HG03095 (cell line): ENCODE measurements at regions not wholly inside any gene's neighbourhood (a gene's known extent, or its start where the extent isn't known, plus 50 kb on each side); places are given as distances from the start of the nearest gene placed in this dataset.

Experiments
- ATAC-seq: cut with Tn5 transposase; IDR thresholded peaks from one replicate; pipeline ENCODE4 v1.9.1; 2021; ENCODE audit warnings: moderate library complexity; ENCODE audit not compliant: unreplicated experiment

DNA sequence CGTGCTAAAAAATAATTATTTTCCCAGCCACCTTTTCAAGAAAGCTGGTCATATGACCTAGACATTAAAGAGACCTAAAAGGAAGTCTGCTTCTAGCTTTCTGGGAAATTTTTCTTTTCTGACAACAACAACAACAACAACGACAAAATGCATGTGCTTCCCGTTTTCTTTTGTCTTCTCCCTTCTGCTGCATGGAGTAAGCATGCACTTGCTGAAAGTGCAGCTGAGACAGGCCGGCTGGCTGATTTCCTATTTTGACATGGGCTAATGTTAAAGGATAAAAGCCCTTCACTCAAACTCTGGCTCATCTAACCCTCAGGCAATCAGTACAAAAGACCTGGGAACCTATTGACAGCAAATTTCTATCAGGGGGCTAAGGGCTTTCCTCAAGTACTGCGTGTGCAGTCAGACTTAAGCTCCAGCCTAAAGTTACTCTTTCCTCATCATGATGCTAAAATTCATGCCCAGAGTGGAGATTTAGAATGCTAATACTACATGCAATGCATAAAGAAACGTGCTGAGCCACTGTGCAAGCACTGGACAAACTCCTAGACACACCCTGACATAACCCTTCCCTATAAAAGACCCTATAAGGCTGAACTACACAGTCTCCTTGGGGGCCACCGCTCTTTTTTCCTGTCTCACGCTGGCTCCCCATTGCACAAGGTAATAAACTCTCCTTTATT, 811.1 kb downstream of the UQCRFS1 start:
- no peak for ATAC-seq

DNA sequence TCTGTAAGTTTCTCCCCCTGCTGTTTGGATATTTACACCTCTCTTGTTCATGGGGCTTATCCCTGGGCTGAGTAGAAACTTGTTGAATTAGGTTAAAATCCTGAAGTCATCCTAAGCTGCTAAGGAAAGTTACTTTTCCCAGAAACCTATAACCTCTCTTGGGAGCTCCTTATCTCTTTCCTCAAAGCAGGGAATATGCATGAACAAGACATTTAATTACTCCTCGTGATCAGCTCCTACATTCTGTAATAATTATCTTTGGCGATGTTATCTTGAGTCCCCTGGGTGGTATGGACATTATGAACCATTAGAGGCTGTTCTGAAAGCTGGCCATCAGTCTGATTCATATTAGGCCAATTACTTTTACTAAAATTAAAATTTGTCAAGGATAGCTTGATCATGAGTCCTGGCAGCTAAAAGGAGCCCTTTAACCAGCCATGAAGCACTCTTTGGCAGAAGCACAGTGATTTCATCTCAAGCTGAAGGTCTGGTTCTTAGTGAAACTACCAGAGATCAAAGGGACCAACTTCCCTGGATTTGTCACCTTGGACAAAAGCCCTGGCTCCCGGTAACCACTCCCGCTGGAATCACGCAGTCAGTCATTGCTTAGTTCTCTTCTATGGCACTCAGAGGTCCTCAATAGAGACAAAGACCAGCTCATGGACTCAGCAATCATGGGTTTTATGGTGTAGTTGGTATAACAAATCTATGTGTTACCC, 811.8 kb downstream of the UQCRFS1 start:
- ATAC-seq = no peak

DNA sequence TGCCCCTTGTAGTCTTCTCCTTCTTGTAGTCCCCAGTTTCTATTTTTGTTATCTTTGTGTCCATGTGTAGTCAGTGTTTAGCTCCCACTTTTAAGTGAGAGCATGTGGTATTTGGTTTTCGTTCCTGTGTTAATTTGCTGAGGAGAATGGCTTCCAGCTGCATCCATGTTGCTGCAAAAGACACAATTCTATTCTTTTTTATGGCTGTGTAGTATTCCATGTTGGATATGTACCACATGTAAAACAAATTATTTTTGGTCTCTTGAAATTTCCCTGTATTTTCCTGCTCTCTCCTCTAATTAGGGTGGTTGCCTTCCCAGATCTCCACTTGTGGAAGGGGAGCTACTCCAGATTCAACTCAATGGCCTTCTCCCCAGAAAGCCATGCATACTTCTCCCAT, 813.8 kb downstream of the UQCRFS1 start:
- no peak for ATAC-seq

DNA sequence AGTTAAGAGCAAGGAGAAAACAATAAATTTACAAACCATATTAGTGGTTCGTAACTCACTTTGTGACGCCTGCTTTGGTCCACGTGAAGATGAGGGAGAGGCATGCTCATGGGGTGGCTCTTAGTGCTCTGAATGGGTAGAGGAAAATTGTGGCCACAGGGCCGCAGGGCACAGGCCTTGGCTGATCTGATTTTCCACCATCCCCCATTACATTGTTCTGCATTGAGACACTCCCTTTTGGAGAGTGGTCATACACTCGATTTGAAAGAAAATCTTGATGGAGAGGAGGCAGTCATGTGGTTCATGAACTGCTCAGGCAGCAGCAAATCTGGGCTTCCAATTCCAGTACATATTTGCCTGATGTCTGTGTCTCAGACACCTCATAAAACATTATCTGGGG, 815.2 kb downstream of the UQCRFS1 start:
- no peak for ATAC-seq

DNA sequence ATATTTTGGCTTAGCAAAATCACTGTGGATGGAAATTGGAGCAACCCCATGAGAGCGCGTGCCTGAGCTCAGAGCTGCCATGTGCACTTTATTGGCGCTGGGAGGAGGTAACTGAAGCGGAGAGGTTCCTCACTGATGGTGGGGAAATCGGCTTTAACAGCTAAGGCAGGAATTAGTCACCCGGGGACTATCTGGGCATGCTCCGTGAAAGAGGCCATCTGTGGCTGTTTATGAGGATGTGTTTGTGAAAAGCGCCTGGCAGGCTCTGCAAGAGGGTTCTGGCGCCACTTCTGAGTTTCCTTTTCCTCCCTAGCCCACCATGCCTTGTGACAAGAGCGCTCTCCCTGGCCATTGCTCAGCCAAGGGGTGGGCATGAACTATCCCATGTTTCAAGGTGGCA, 815.6 kb downstream of the UQCRFS1 start:
- no peak for ATAC-seq

DNA sequence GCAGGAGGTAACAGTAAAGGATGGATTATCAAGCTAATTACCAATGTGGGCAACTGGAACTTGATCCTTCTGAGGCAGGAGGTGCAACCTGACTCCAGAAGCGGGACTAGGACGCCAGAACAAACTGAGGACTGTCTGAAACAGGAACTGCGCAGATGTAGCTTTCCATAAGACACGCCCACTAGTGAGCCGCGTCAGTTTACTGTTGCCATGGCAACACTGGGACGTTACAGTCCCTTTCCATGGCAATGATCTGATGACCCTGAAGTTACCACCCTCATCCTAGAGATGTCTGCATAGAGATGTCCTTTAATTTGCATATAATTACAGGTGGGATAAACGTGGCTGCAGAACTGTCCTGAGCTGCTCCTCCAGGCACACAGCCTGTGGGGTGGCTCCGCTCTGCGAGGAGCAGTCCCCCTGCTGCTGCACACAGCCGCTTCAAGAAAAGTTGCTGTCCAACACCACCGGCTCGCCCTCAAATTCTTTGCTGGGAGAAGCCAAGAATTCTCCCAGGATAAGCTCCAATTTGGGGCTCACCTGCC, 816.6 kb downstream of the UQCRFS1 start:
- ATAC-seq = no peak

DNA sequence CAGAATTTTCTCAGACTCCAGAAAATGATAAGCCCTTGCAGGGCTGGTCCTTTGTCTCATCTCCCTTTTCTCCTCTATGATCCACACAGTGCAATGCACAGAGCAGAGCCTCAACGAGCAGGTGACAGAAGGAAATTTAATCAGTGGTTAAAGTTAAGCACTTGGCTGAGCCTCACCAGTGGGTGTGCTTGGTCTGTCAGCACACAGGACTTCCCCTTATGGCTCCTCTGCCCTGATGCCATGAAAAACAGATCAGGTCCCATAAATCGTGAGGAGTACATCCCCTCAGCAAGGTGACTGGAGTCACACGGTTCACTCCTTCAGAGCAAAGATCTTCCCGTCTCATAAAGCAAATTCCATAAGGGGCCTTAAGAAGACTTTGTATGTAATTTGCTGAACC, 818.2 kb downstream of the UQCRFS1 start:
- no peak for ATAC-seq

DNA sequence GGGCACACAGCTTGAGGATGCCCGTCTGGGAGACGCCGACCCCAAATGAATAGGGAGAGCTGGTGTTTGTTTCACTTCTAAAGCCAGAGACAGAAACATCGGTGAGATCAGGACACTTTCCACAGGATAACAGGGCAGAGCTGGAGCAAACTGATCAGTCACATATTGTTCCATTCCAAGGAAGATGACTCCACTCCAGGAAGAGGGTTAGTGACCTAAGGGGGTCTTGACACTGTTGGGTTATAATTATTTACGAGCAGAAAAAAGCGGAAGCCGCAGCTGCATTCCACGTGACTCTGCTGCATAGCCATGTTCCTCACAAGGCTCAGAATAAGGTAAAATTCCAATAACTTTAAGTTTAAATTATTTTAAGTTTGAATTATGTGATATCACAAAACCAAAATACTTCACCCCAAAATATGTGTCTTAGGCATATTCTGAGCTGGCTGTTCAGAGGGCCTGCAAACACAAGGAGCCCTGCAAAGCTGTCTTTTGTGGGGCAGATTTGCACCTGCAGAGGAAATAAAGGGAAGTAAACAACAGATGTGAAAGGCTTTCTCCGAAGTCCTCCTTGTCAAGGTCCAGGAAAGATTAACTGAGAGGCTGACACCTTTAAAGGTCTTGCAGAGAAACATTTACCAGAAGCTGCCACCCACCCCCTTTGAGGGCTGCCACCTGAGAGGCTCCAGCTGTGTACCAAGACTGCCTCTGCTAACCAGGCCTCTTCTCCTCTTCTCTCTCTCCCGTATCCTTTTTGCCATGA, 819.2 kb downstream of the UQCRFS1 start:
- no peak for ATAC-seq

DNA sequence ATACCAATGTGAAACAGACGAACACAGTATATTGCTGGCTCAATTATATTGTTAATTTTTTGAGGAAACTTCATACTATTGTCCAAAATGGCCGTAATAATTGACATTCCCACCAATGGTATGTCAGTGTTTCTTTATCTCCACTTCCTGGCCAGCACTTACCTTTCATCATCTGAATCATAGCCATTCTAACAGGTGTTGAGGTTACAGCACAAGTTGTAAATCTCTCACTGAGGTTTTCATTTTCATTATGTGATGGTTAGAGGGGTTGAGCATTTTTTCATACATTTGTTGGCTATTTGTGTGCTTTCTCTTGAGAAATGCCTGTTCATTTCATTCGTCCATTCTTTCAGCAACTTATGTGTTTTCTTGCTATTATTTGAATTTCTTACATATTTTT, 824.0 kb downstream of the UQCRFS1 start:
- no peak for ATAC-seq

DNA sequence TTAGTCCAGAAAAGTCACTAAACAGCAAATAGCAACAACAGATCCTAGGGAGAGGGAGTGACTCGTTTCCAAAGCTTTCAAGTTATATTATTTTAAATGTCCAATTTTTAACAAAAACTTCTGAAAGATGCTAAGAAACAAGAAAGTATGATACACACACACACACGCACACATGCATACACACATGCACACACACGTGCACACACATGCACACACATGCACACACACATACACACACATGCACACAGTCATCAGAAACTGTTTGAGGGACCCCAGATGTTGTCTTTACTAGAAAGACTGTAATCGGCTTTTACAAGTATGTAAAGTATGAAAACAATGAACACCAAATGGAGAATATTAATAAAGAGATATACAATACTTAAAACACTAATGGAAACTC, 825.4 kb downstream of the UQCRFS1 start:
- no peak for ATAC-seq

DNA sequence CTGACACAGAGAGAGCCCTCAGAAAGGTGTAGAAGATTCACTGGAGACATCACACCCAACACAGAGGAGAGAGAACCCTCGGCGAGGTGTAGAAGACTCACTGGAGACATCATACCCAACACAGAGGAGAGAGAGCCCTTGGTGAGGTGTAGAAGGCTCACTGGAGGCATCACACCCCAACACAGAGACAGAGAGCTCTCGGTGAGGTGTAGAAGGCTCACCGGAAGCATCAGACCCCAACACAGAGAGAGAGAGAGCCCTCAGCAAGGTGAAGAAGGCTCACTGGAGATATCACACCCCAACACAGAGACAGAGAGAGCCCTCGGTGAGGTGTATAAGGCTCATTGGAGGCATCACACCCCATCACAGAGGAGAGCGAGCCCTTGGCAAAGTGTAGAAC, 826.5 kb downstream of the UQCRFS1 start:
- ATAC-seq = no peak

DNA sequence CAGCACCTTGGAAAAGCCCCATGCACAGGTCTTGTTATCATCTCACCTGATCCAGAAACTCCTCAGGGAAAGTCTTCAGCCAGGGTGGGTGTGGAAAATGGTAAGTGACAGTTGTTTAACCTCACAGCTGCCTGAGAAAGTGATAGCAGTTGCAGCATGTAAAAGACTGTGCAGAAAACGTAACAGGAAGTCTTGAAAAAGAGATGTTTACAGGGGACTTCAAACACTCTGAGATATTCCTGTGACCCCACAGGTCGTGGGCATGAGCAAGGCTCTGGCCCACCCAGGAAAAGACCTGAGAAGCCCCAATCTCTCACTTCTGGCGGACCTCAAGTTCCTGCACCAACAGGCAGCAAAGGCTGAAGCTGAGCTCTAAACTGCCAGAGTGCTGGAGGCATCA, 826.9 kb downstream of the UQCRFS1 start:
- ATAC-seq = no peak

DNA sequence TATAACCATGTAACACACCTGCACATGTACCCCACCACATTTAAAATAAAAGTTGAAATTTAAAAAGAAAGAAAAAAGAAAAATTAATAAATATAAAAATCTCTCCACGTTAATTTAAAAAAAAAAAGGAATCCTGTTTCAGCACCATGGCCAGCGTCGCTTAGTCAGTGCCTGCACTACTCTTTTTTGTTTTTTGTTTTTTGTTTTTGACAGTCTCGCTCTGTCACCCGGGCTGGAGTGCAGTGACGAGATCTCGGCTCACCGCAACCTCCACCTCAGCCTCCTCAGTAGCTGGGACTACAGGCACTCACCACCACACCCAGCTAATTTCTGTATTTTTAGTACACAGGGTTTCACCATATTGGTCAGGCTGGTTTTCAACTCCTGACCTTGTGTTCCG, 835.9 kb downstream of the UQCRFS1 start:
- no peak for ATAC-seq

DNA sequence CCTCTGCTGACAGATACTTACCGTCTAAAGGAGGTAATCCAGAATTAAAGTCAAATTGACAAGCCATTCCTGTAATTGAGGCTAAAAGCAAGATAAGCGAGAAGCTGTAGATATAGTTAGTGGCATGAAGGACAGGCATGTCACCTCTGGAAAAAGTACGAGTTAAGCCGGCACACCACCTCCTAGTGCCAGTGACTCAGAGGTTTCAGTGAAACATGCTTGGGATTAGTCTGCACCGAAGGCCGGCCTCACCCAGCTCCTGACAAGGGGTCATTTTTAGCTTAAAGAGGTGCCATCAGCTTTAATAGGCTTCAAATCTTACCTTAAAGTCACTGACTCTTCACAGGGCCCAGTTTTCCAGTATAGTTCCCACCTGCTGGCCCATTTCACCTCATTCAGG, 838.0 kb downstream of the UQCRFS1 start:
- no peak for ATAC-seq

DNA sequence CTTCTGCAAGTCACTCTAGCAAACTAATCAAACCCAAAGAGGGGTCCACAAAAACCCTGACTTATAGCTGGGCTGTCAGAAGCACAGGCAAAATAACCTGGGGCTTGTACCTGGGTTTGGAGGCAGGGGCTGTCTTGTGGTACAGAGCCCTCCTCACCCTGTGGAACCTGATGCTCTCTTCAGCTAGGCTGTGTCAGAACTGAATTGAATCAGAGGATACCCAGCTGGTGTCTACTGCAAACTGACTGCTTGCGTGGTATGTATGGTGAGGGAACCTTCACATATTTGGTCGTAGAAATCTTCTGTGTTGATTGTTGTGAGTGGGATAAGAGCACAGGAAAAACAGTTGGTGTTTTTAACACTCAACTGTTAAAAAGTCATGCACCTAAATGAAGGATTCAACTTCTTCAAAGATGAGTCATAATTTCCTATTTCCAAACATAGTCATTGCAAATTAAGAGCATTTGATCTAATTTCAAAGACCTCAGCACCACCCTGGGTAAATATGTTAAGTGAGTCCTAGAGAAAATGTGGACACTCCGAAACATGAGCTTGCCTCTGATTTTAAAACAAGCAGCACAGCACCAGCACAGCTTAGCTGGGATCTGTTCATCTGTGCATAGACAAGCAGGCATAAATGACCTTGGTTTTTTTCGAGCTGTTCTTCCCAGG, 840.2 kb downstream of the UQCRFS1 start:
- no peak for ATAC-seq

DNA sequence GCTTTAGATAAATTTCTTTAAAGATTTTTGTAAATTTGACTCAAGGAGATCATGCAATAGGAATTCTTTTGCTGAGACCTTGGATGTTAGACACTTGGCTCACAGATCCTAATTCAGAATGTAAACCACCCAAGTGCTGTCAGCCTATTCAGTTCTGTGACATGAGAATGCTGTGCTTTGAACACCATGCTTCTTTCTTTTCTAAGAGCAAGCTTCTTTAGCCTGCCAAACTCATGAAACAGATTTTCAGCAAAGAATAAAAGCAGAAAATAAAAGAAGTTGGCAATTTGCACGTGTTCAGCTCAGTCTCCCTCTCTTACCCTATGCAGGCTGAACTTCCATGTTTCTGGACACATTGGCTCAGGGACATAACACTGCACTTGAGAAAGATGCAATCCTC, 845.8 kb downstream of the UQCRFS1 start:
- ATAC-seq = no peak

DNA sequence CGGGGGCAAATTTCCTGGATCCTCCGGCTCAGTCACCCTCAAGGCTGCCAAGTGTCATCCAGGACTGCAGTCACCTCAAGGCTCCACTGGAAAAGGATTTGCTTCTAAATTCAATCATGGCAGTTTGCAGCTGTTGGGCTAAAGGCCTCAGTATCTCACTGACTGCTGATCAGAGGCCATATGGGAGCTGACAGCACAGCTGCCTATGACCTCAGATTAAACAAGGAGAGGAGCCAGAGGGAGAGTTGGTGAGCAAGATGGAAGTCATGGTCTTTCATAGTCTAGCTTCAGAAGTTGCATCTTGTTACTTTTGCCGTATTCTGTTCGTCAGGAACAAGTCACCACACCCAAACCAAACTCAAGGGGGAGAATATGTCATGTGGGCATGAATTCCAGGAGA, 849.7 kb downstream of the UQCRFS1 start:
- no peak for ATAC-seq

DNA sequence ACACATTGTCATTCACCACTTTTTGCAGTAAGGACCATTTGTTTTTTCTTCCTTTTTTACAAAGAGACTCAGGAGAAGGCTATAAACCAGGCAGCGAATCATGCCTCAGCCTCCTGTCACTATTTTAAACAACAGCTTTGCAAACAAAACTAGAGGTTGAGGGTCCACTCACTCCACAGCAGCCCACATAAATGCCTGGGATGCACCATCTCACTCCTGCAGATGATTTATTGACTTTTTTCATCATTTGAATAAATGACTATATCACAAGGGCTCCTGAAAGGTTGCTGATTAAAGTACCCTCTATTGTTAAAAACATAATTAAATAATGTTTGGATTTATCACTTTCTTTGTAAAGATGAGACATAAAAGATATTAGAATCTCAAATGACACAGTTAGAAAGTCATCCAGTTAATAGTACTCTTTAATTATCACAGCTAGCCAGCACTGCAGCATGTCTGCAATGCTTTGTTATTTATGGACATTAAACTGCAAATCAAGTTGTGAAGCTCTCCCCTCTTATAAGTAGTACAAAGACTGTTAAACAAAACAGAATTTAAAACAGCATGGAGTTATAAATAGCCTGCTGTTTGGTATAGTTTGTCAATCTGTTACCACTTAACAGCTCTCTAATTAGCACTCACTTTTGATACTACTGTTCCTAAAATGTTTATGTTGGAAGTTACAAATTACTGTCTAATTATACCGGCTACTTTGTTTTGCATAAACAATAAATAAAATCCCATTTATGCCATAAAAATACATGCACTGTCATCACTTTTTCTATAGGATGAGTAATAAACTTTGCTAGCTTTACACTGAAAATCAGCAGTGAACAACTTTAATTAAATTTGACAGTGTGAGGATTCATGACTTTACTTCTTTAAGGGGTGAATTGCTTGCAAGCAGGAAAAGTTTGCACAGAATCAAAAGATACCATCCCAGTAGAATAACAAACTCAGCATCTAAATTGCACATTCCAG, 853.2 kb downstream of the UQCRFS1 start:
- no peak for ATAC-seq

DNA sequence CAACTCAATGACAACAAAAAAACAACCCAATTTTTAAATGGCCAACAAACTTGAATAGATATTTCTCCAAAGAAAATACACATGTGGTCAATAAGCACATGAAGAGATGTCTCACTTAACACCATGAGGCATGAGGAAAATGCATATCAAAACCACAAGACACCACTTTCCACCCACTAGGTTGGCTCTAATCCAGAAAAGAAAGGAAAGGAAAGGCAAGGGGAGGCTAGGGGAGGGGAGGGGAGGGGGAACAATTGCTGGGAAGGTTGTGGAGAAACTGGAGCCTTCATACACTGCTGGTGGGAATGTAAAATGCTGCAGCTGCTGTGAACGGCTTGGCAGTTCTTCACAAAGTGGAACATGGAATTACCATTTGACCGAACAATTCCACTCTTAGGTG, 854.3 kb downstream of the UQCRFS1 start:
- ATAC-seq = no peak

DNA sequence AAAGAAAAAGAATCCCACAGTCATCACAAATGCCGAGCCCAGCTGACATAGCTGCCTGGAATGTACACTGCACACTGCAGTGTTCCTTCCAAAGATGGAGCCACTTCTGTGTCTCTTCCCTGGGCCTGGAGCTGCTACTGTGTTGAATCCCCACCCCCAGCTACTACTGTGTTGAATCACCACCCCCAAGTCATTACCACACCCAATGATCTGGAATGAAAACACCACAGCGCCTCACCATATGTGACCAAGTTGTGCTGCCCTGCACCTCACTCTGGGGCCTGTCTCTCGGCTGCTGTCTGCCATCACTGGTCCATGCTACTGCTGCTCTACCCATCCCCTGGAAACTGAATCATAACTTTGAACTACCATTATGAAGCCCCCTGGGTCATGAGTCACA, 861.2 kb downstream of the UQCRFS1 start:
- no peak for ATAC-seq
